Rectal smooth muscle tissue (tissue), 1 donor: ENCODE measurements at regions not wholly inside any gene's neighbourhood (a gene's known extent, or its start where the extent isn't known, plus 50 kb on each side); places are given as distances from the start of the nearest gene placed in this dataset.
"Not testable (repeated sequence)": the region's sequence is repeated elsewhere in the genome, so short reads cannot be mapped to it uniquely, and the experiment has no call there.

Experiments used
- H3K27ac ChIP-seq: one replicate; pipeline ENCODE4 v1.7.0; 2013; ENCODE audit warnings: low read depth, low read length, inconsistent platforms
- H3K27me3 ChIP-seq: one replicate; pipeline ENCODE4 v1.7.0; 2013; ENCODE audit warnings: low read length; ENCODE audit not compliant: control insufficient read depth, insufficient read depth
- H3K36me3 ChIP-seq: one replicate; pipeline ENCODE4 v1.7.0; 2013; ENCODE audit warnings: low read length; ENCODE audit not compliant: control insufficient read depth, insufficient read depth
- H3K4me1 ChIP-seq: one replicate; pipeline ENCODE4 v1.7.0; 2013; ENCODE audit warnings: low read length; ENCODE audit not compliant: control insufficient read depth, insufficient read depth
- H3K4me3 ChIP-seq: one replicate; pipeline ENCODE4 v1.7.0; 2013; ENCODE audit warnings: low read length
- H3K9ac ChIP-seq: one replicate; pipeline ENCODE4 v1.7.0; 2013; ENCODE audit warnings: low read length

GRCh38 chr17:20668316-20668715 lies 88.8 kb downstream of the CDRT15L2 start:
- not testable (repeated sequence) for H3K36me3 ChIP-seq, H3K9ac ChIP-seq, H3K27me3 ChIP-seq, H3K27ac ChIP-seq, H3K4me3 ChIP-seq, H3K4me1 ChIP-seq

GRCh38 chr17:20668868-20669267 lies 89.3 kb downstream of the CDRT15L2 start:
- not testable (repeated sequence) for H3K36me3 ChIP-seq, H3K27me3 ChIP-seq, H3K9ac ChIP-seq, H3K27ac ChIP-seq, H3K4me1 ChIP-seq, H3K4me3 ChIP-seq

- not testable (repeated sequence) for H3K27me3 ChIP-seq, H3K36me3 ChIP-seq, H3K4me3 ChIP-seq, H3K4me1 ChIP-seq, H3K9ac ChIP-seq, H3K27ac ChIP-seq
These were observed 91.0 kb downstream of the CDRT15L2 start for GRCh38 chr17:20670506-20670905.

GRCh38 chr17:20674374-20674773 lies 94.8 kb downstream of the CDRT15L2 start:
- not testable (repeated sequence) for H3K9ac ChIP-seq, H3K4me1 ChIP-seq, H3K27me3 ChIP-seq, H3K4me3 ChIP-seq, H3K36me3 ChIP-seq, H3K27ac ChIP-seq

- H3K9ac ChIP-seq, H3K4me3 ChIP-seq, H3K4me1 ChIP-seq, H3K36me3 ChIP-seq, H3K27me3 ChIP-seq, H3K27ac ChIP-seq: not testable (repeated sequence)
These were observed 96.2 kb downstream of the CDRT15L2 start for GRCh38 chr17:20675707-20676106.

GRCh38 chr17:20676656-20677055 lies 97.1 kb downstream of the CDRT15L2 start:
- H3K27ac ChIP-seq, H3K27me3 ChIP-seq, H3K4me1 ChIP-seq, H3K36me3 ChIP-seq, H3K9ac ChIP-seq, H3K4me3 ChIP-seq: not testable (repeated sequence)

- not testable (repeated sequence) for H3K9ac ChIP-seq, H3K27me3 ChIP-seq, H3K27ac ChIP-seq, H3K4me3 ChIP-seq, H3K36me3 ChIP-seq, H3K4me1 ChIP-seq
These were observed 97.9 kb downstream of the CDRT15L2 start for GRCh38 chr17:20677469-20677868.

- H3K9ac ChIP-seq, H3K27ac ChIP-seq, H3K27me3 ChIP-seq, H3K36me3 ChIP-seq, H3K4me3 ChIP-seq, H3K4me1 ChIP-seq: not testable (repeated sequence)
These were observed 98.9 kb downstream of the CDRT15L2 start for GRCh38 chr17:20678424-20678823.

- not testable (repeated sequence) for H3K4me1 ChIP-seq, H3K9ac ChIP-seq, H3K36me3 ChIP-seq, H3K27ac ChIP-seq, H3K4me3 ChIP-seq, H3K27me3 ChIP-seq
These were observed 102.5 kb downstream of the CDRT15L2 start for GRCh38 chr17:20681746-20682722.

- H3K4me1 ChIP-seq, H3K36me3 ChIP-seq, H3K4me3 ChIP-seq, H3K27ac ChIP-seq, H3K27me3 ChIP-seq, H3K9ac ChIP-seq: not testable (repeated sequence)
These were observed 104.2 kb downstream of the CDRT15L2 start for GRCh38 chr17:20683651-20684229.

- H3K9ac ChIP-seq, H3K4me3 ChIP-seq, H3K4me1 ChIP-seq, H3K27ac ChIP-seq, H3K36me3 ChIP-seq, H3K27me3 ChIP-seq: not testable (repeated sequence)
These were observed 105.5 kb downstream of the CDRT15L2 start for GRCh38 chr17:20684975-20685374.

GRCh38 chr17:20687584-20687983 lies 108.1 kb downstream of the CDRT15L2 start:
- not testable (repeated sequence) for H3K27ac ChIP-seq, H3K4me3 ChIP-seq, H3K36me3 ChIP-seq, H3K27me3 ChIP-seq, H3K4me1 ChIP-seq, H3K9ac ChIP-seq

GRCh38 chr17:20689170-20689749 lies 109.7 kb downstream of the CDRT15L2 start:
- not testable (repeated sequence) for H3K27me3 ChIP-seq, H3K27ac ChIP-seq, H3K4me1 ChIP-seq, H3K9ac ChIP-seq, H3K4me3 ChIP-seq, H3K36me3 ChIP-seq
